H9 (cell line): ENCODE measurements at regions not wholly inside any gene's neighbourhood (a gene's known extent, or its start where the extent isn't known, plus 50 kb on each side); places are given as distances from the start of the nearest gene placed in this dataset.

Source experiments
- DNase-seq: peaks from one replicate; pipeline ENCODE4 v3.0.0-alpha.2; 2017
- H2AFZ ChIP-seq: one replicate; pipeline ENCODE4 v1.6.1; 2013; ENCODE audit warnings: mild to moderate bottlenecking, low read length, control low read depth, moderate library complexity
- H2AK5ac ChIP-seq: 2 replicates; pipeline ENCODE4 v1.6.1; 2013; ENCODE audit warnings: low read length, control low read depth, mixed read lengths; ENCODE audit not compliant: insufficient read length
- H2BK120ac ChIP-seq: one replicate; pipeline ENCODE4 v1.6.1; 2013; ENCODE audit warnings: low read depth, mild to moderate bottlenecking, low read length, control low read depth, inconsistent platforms; ENCODE audit not compliant: poor library complexity, severe bottlenecking
- H2BK12ac ChIP-seq: 2 replicates; pipeline ENCODE4 v1.6.1; 2013; ENCODE audit warnings: low read length, control low read depth, mixed read lengths, low read depth; ENCODE audit not compliant: insufficient read length
- H2BK15ac ChIP-seq: 2 replicates; pipeline ENCODE4 v1.6.1; 2013; ENCODE audit warnings: low read depth, low read length, control low read depth
- H2BK20ac ChIP-seq: one replicate; pipeline ENCODE4 v1.6.1; 2013; ENCODE audit warnings: low read depth, mild to moderate bottlenecking, low read length, control low read depth, inconsistent platforms; ENCODE audit not compliant: poor library complexity, severe bottlenecking
- H2BK5ac ChIP-seq: 2 replicates; pipeline ENCODE4 v1.6.1; 2013; ENCODE audit warnings: low read length, control low read depth, mixed read lengths; ENCODE audit not compliant: insufficient read length
- H3K14ac ChIP-seq: 2 replicates; pipeline ENCODE4 v1.6.1; 2013; ENCODE audit warnings: low read length, control low read depth; ENCODE audit not compliant: insufficient read depth
- H3K18ac ChIP-seq: 2 replicates; pipeline ENCODE4 v1.6.1; 2013; ENCODE audit warnings: low read depth, mild to moderate bottlenecking, mixed read lengths, low read length, control low read depth; ENCODE audit not compliant: insufficient read length
- H3K23ac ChIP-seq: 2 replicates; pipeline ENCODE4 v1.6.1; 2013; ENCODE audit warnings: low read length, control low read depth, mixed read lengths, low read depth; ENCODE audit not compliant: insufficient read length
- H3K23me2 ChIP-seq: 2 replicates; pipeline ENCODE4 v1.6.1; 2013; ENCODE audit warnings: low read depth, mild to moderate bottlenecking, mixed read lengths, low read length, control low read depth; ENCODE audit not compliant: insufficient read length, poor library complexity, severe bottlenecking
- H3K27ac ChIP-seq: 2 replicates; pipeline ENCODE4 v1.5.1; 2013; ENCODE audit warnings: low read length, control low read depth, mixed read lengths, low read depth; ENCODE audit not compliant: insufficient read length
- H3K27me3 ChIP-seq: 2 replicates; pipeline ENCODE4 v1.6.1; 2013; ENCODE audit warnings: low read length, control low read depth, inconsistent platforms; ENCODE audit not compliant: insufficient read depth
- H3K4ac ChIP-seq: 2 replicates; pipeline ENCODE4 v1.6.1; 2013; ENCODE audit warnings: low read depth, mild to moderate bottlenecking, control low read depth, inconsistent platforms, low read length, moderate library complexity
- H3K4me1 ChIP-seq: 2 replicates; pipeline ENCODE4 v1.6.1; 2013; ENCODE audit warnings: low read length, control low read depth, inconsistent platforms; ENCODE audit not compliant: insufficient read depth
- H3K4me2 ChIP-seq: 2 replicates; pipeline ENCODE4 v1.6.1; 2013; ENCODE audit warnings: low read length, control low read depth, mixed read lengths; ENCODE audit not compliant: insufficient read length, insufficient read depth
- H3K56ac ChIP-seq: 2 replicates; pipeline ENCODE4 v1.6.1; 2013; ENCODE audit warnings: low read depth, mild to moderate bottlenecking, mixed read lengths, low read length, control low read depth; ENCODE audit not compliant: insufficient read length
- H3K79me1 ChIP-seq: 2 replicates; pipeline ENCODE4 v1.6.1; 2013; ENCODE audit warnings: low read depth, mild to moderate bottlenecking, moderate library complexity, low read length, control low read depth, inconsistent platforms; ENCODE audit not compliant: insufficient read depth, poor library complexity, severe bottlenecking
- H3K79me2 ChIP-seq: 2 replicates; pipeline ENCODE4 v1.6.1; 2013; ENCODE audit warnings: low read length, control low read depth, inconsistent platforms; ENCODE audit not compliant: insufficient read depth
- H3K9ac ChIP-seq: 2 replicates; pipeline ENCODE4 v1.6.1; 2013; ENCODE audit warnings: low read length, control low read depth, mixed read lengths; ENCODE audit not compliant: insufficient read length; ENCODE audit errors: extremely low read depth
- H3K9me3 ChIP-seq: one replicate; pipeline ENCODE4 v1.6.1; 2013; ENCODE audit warnings: low read depth, low read length, inconsistent platforms; ENCODE audit not compliant: control insufficient read depth
- H3T11ph ChIP-seq: one replicate; pipeline ENCODE4 v1.6.1; 2013; ENCODE audit warnings: mild to moderate bottlenecking, low read length, control low read depth, inconsistent platforms
- H4K20me1 ChIP-seq: one replicate; pipeline ENCODE4 v1.6.1; 2013; ENCODE audit not compliant: control insufficient read depth, insufficient read length, insufficient read depth
- H4K5ac ChIP-seq: 2 replicates; pipeline ENCODE4 v1.6.1; 2013; ENCODE audit warnings: low read depth, mild to moderate bottlenecking, mixed read lengths, low read length, control low read depth; ENCODE audit not compliant: insufficient read length
- H4K8ac ChIP-seq: replicated peaks from 2 replicates; pipeline ENCODE4 v1.6.1; 2013; ENCODE audit warnings: low read length, control low read depth, mixed read lengths, low read depth; ENCODE audit not compliant: insufficient read length
- H4K91ac ChIP-seq: 2 replicates; pipeline ENCODE4 v1.6.1; 2013; ENCODE audit warnings: low read depth, mild to moderate bottlenecking, moderate library complexity, mixed read lengths, low read length, control low read depth; ENCODE audit not compliant: insufficient read length
- H3K27ac Mint-ChIP-seq, 3 experiments: 2 replicates in 2 of 3; 3 replicates in 1 of 3; pipeline ENCODE4 v1.8.0; 2020 to 2021; ENCODE audit warnings: mixed read lengths in 3 of 3, mild to moderate bottlenecking in 1 of 3, moderate library complexity in 1 of 3
- H3K27me3 Mint-ChIP-seq: 2 replicates; pipeline ENCODE4 v1.8.0; 2021; ENCODE audit warnings: low read depth, mild to moderate bottlenecking, moderate library complexity, mixed read lengths
- H3K36me3 Mint-ChIP-seq, 3 experiments: 2 replicates in 2 of 3; 3 replicates in 1 of 3; pipeline ENCODE4 v1.8.0; 2020 to 2021; ENCODE audit warnings: low read depth in 3 of 3, mixed read lengths in 3 of 3; ENCODE audit not compliant: insufficient read depth in 1 of 3
- H3K4me1 Mint-ChIP-seq, 2 experiments: 2 replicates each; pipeline ENCODE4 v1.8.0; 2020; ENCODE audit warnings: mixed read lengths in 2 of 2
- H3K4me3 Mint-ChIP-seq, 2 experiments: 2 replicates in 1 of 2; 3 replicates in 1 of 2; pipeline ENCODE4 v1.8.0; 2020 to 2021; ENCODE audit warnings: mild to moderate bottlenecking in 2 of 2, mixed read lengths in 2 of 2, moderate library complexity in 1 of 2
- H3K9me3 Mint-ChIP-seq, 2 experiments: 2 replicates in 1 of 2; 3 replicates in 1 of 2; pipeline ENCODE4 v1.8.0; 2020; ENCODE audit warnings: mild to moderate bottlenecking in 2 of 2, mixed read lengths in 2 of 2, moderate library complexity in 1 of 2
- CTCF ChIP-seq: fragments of 200-600 bp; sonication (generic); conservative IDR thresholded peaks from 3 replicates; pipeline ENCODE4 v1.8.0; 2021; ENCODE audit warnings: antibody characterized with exemption, mild to moderate bottlenecking
- WGBS: extraction: QIAGEN DNeasy Blood & Tissue Kit; methylation state at CpG from one replicate; pipeline ENCODE4 v1.1.7; 2013; ENCODE audit warnings: missing lambda C conversion rate, low lambda C conversion rate, mixed read lengths; ENCODE audit not compliant: insufficient read length; ENCODE audit errors: extremely low coverage; 5-methylcytosine and 5-hydroxymethylcytosine counted together

DNA sequence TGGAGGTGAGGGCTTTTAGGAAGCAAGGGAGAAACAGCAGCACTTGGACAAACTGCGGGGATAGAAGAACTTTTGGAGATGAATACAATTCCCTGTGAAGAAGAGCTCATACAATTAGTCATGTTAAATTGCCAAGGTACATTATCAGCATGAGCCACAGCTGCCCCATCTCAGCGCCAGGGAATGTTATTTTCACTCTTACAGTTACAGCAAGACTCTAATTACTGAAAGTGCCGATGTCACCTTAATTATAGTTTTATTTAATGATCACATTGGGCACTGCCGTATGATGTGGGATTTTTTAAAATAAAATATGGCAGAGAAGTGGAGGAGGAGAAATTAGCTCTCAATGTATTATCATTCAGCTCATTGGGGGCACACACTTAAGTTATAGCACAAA is 144.8 kb upstream of the MON1B start:
- no peak overlapping the region for H2BK120ac ChIP-seq
- Mint-ChIP-seq H3K4me1 (no peaks in the 10 kb centered on the region), H3K4me3 (no peak overlapping the region), H3K27ac (no peak overlapping the region), H3K36me3 (no peaks in the 10 kb centered on the region), H3K9me3 (no peaks in the 10 kb centered on the region), H3K27me3 (no peaks in the 10 kb centered on the region; the same call in 1 of the 2 replicates)
- TF ChIP-seq CTCF, result no peak
- no peak for DNase-seq
- no peak overlapping the region for H2AFZ ChIP-seq
- no peak overlapping the region for H4K5ac ChIP-seq
- H3K4me1 ChIP-seq, result no peaks in the 10 kb centered on the region
- no peak overlapping the region for H3T11ph ChIP-seq
- no peaks in the 10 kb centered on the region for H3K79me2 ChIP-seq
- WGBS, result no CpG with 5 or more reads among the region's 4 CpGs
- H3K4me2 ChIP-seq, result no peak overlapping the region
- no peak overlapping the region for H3K56ac ChIP-seq
- H4K8ac ChIP-seq, result no peak overlapping the region
- H3K23ac ChIP-seq, result no peak overlapping the region
- H3K9ac ChIP-seq, result no peak overlapping the region
- no peak overlapping the region for H4K91ac ChIP-seq
- no peak overlapping the region for H3K27ac ChIP-seq
- H4K20me1 ChIP-seq, result no peaks in the 10 kb centered on the region
- H2BK20ac ChIP-seq, result no peak overlapping the region
- no peak overlapping the region for H2AK5ac ChIP-seq
- no peak overlapping the region for H3K14ac ChIP-seq
- no peaks in the 10 kb centered on the region for H3K23me2 ChIP-seq
- no peaks in the 10 kb centered on the region for H3K9me3 ChIP-seq
- no peak overlapping the region for H2BK12ac ChIP-seq
- no peaks in the 10 kb centered on the region for H3K79me1 ChIP-seq
- H3K18ac ChIP-seq, result no peak overlapping the region
- H3K27me3 ChIP-seq, result no peaks in the 10 kb centered on the region
- H2BK15ac ChIP-seq, result no peak overlapping the region
- no peak overlapping the region for H3K4ac ChIP-seq
- no peak overlapping the region for H2BK5ac ChIP-seq
